OCI-LY7 (cell line): ENCODE measurements at regions not wholly inside any gene's neighbourhood (a gene's known extent, or its start where the extent isn't known, plus 50 kb on each side); places are given as distances from the start of the nearest gene placed in this dataset.

ENCODE experiments used
- EZH2phosphoT487 ChIP-seq: fragments of 200-600 bp; sonication (generic); IDR thresholded peaks from 2 replicates; pipeline ENCODE4 v1.6.1; 2018; ENCODE audit warnings: low read depth, borderline replicate concordance, mild to moderate bottlenecking, mixed run types, antibody characterized with exemption, low read length, moderate library complexity, mixed read lengths
- TF ChIP-seq, protein P1 (sequence below): fragments of 200-600 bp; sonication (generic); conservative IDR thresholded peaks from 2 replicates; pipeline ENCODE4 v1.5.1; 2014; ENCODE audit warnings: mild to moderate bottlenecking, antibody characterized with exemption, low read length, moderate library complexity, mixed read lengths

DNA sequence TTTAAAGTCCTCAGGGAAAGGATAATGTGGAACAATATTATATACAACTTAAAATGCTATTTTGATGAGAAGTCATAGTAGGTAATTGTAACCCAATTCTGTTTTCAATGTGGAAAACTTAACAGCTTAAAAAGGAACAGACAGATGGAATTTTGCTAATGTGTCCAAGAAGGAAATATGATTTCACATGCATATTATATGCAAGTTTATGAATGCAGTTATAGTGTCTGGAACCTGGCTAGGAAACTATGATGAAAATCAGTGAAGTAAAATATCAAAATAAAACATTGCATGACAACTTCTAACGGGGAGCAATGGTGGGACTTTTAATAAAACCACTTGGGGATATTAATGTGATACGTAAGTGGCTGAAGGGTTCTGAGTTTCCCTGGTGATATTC lies 152.6 kb upstream of the HAND2 start:
- TF ChIP-seq, protein P1, sequence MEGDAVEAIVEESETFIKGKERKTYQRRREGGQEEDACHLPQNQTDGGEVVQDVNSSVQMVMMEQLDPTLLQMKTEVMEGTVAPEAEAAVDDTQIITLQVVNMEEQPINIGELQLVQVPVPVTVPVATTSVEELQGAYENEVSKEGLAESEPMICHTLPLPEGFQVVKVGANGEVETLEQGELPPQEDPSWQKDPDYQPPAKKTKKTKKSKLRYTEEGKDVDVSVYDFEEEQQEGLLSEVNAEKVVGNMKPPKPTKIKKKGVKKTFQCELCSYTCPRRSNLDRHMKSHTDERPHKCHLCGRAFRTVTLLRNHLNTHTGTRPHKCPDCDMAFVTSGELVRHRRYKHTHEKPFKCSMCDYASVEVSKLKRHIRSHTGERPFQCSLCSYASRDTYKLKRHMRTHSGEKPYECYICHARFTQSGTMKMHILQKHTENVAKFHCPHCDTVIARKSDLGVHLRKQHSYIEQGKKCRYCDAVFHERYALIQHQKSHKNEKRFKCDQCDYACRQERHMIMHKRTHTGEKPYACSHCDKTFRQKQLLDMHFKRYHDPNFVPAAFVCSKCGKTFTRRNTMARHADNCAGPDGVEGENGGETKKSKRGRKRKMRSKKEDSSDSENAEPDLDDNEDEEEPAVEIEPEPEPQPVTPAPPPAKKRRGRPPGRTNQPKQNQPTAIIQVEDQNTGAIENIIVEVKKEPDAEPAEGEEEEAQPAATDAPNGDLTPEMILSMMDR = no peak
- TF ChIP-seq EZH2phosphoT487 = no peak
